ENCODE measurements at regions not wholly inside any gene's neighbourhood (a gene's known extent, or its start where the extent isn't known, plus 50 kb on each side); places are given as distances from the start of the nearest gene placed in this dataset.

- intact Hi-C loops (cut with DNase I; ENCODE audit: low total_unique reads): no loop called here
- H3K9me3 ChIP-seq: peaks cover 0 to 23% (median 3%) of the 10 kb centered on the region in 4 donors
- 81 to 92% (median 87%) methylated on average over 2 of the region's 2 CpGs for WGBS, 5 donors
Observed at GRCh38 chr4:45539142-45539814, 584.6 kb downstream of the GABRG1 start.

GRCh38 chr4:45530498-45530897 is 593.4 kb downstream of the GABRG1 start:
- WGBS, 5 donors: 86 to 94% (median 92%) methylated on average over 11 to 14 of the region's 14 CpGs
- DNase-seq: no peak

More at GRCh38 chr4:45539142-45539814, 584.6 kb downstream of the GABRG1 start:
- H3K4me1 ChIP-seq: no peaks in the 10 kb centered on the region
- H3K4me3 ChIP-seq: no peak overlapping the region
- DNase-seq: no peak
- no peak overlapping the region for H3K27ac ChIP-seq
- H3K36me3 ChIP-seq: no peaks in the 10 kb centered on the region
- no peaks in the 10 kb centered on the region for H3K27me3 ChIP-seq
- TF ChIP-seq EP300 (IDR thresholded peaks at IDR 0.05) (no peak), POLR2A (IDR thresholded peaks at IDR 0.05) (no peak), CTCF (IDR thresholded peaks at IDR 0.05) (no peak), POLR2AphosphoS5 (IDR thresholded peaks at IDR 0.05) (no peak)

GRCh38 chr4:45527160-45527559 is 596.7 kb downstream of the GABRG1 start:
- no peak for DNase-seq
- peaks cover 0 to 25% (median 18%) of the 10 kb centered on the region in 4 donors for H3K9me3 ChIP-seq
- intact Hi-C loops (cut with DNase I; ENCODE audit: low total_unique reads): no loop called here
- TF ChIP-seq CTCF (IDR thresholded peaks at IDR 0.05): no peak
- TF ChIP-seq POLR2AphosphoS5 (IDR thresholded peaks at IDR 0.05): no peak
- TF ChIP-seq EP300 (IDR thresholded peaks at IDR 0.05): no peak
- TF ChIP-seq POLR2A (IDR thresholded peaks at IDR 0.05): no peak
- H3K4me3 ChIP-seq: no peak overlapping the region
- H3K4me1 ChIP-seq: no peaks in the 10 kb centered on the region
- WGBS, 5 donors: 88 to 94% (median 92%) methylated on average over 3 of the region's 3 CpGs
- H3K36me3 ChIP-seq: no peaks in the 10 kb centered on the region
- no peak overlapping the region for H3K27ac ChIP-seq
- H3K27me3 ChIP-seq: no peaks in the 10 kb centered on the region

More at GRCh38 chr4:45530498-45530897, 593.4 kb downstream of the GABRG1 start:
- Histone ChIP-seq H3K4me3 (no peak overlapping the region), H3K27me3 (no peaks in the 10 kb centered on the region), H3K9me3 (peaks cover 0 to 28% (median 19%) of the 10 kb centered on the region in 4 donors), H3K4me1 (no peaks in the 10 kb centered on the region), H3K27ac (no peak overlapping the region), H3K36me3 (no peaks in the 10 kb centered on the region)
- intact Hi-C loops (cut with DNase I; ENCODE audit: low total_unique reads): no loop called here
- TF ChIP-seq EP300 (IDR thresholded peaks at IDR 0.05): no peak
- no peak for TF ChIP-seq POLR2AphosphoS5 (IDR thresholded peaks at IDR 0.05)
- no peak for TF ChIP-seq CTCF (IDR thresholded peaks at IDR 0.05)
- TF ChIP-seq POLR2A (IDR thresholded peaks at IDR 0.05): no peak

- intact Hi-C loops (cut with DNase I; ENCODE audit: low total_unique reads): no loop called here
- H3K27me3 ChIP-seq: no peaks in the 10 kb centered on the region
- H3K4me1 ChIP-seq: no peaks in the 10 kb centered on the region
- no peak overlapping the region for H3K27ac ChIP-seq
- TF ChIP-seq CTCF (IDR thresholded peaks at IDR 0.05) (no peak), POLR2A (IDR thresholded peaks at IDR 0.05) (no peak)
- H3K9me3 ChIP-seq: peaks cover 0 to 5% (median 0%) of the 10 kb centered on the region in 4 donors
- WGBS, 5 donors: 87 to 91% (median 87%) methylated on average over 6 of the region's 6 CpGs
- H3K4me3 ChIP-seq: no peak overlapping the region
- DNase-seq: no peak
- no peaks in the 10 kb centered on the region for H3K36me3 ChIP-seq
Observed at GRCh38 chr4:45518832-45519231, 605.0 kb downstream of the GABRG1 start.

All from stomach (tissue), 8 donors.